ENCODE measurements at regions not wholly inside any gene's neighbourhood (a gene's known extent, or its start where the extent isn't known, plus 50 kb on each side); places are given as distances from the start of the nearest gene placed in this dataset.

- no peaks in the 10 kb centered on the region for H3K9me3 ChIP-seq (ENCODE audit: low read length)
- POLR2A ChIA-PET = no interaction called here
- no peak for DNase-seq (ENCODE audit: low spot score)
- H3K4me3 ChIP-seq (ENCODE audit: low read depth, low read length, poor library complexity, severe bottlenecking) = no peak overlapping the region
- CTCF ChIA-PET (ENCODE audit: unreplicated experiment) = no interaction called here
- H3K4me1 ChIP-seq (ENCODE audit: insufficient read depth, low read length, poor library complexity, severe bottlenecking) = no peaks in the 10 kb centered on the region
- no peak overlapping the region for H3K4me2 ChIP-seq (ENCODE audit: low read length)
- no TSS peak for BruUV-seq (replicated peaks)
- no peak overlapping the region for H2AFZ ChIP-seq (ENCODE audit: low read length)
- no peak for TF ChIP-seq CTCF (conservative IDR thresholded peaks at IDR 0.05; ENCODE audit: low read length)
- TF ChIP-seq EZH2phosphoT487 (IDR thresholded peaks at IDR 0.05; ENCODE audit: borderline replicate concordance, low read depth, low read length) = no peak
- no peaks in the 10 kb centered on the region for H3K9me2 ChIP-seq (ENCODE audit: insufficient read depth, low read length)
- intact Hi-C loops (cut with micrococcal nuclease; ENCODE audit: unreplicated experiment) = no loop called here
- no peaks in the 10 kb centered on the region for H4K20me1 ChIP-seq (ENCODE audit: insufficient read depth, low read length)
- H3K36me3 ChIP-seq (ENCODE audit: insufficient read depth, low read length) = no peaks in the 10 kb centered on the region
- no peak overlapping the region for H3K27ac ChIP-seq (ENCODE audit: low read depth, low read length, poor library complexity, severe bottlenecking)
- H3K79me2 ChIP-seq (ENCODE audit: insufficient read depth, low read depth, low read length) = no peaks in the 10 kb centered on the region
Measured at GRCh38 chr10:125535559-125535958, 147.4 kb downstream of the TEX36 start.

GRCh38 chr10:125534515-125534914 is 148.4 kb downstream of the TEX36 start:
- Histone ChIP-seq H3K4me2 (ENCODE audit: low read length) (no peak overlapping the region), H3K9me2 (ENCODE audit: insufficient read depth, low read length) (no peaks in the 10 kb centered on the region), H3K4me1 (ENCODE audit: insufficient read depth, low read length, poor library complexity, severe bottlenecking) (no peaks in the 10 kb centered on the region), H3K9me3 (ENCODE audit: low read length) (no peaks in the 10 kb centered on the region), H3K4me3 (ENCODE audit: low read depth, low read length, poor library complexity, severe bottlenecking) (no peak overlapping the region), H3K36me3 (ENCODE audit: insufficient read depth, low read length) (no peaks in the 10 kb centered on the region), H2AFZ (ENCODE audit: low read length) (no peak overlapping the region), H4K20me1 (ENCODE audit: insufficient read depth, low read length) (no peaks in the 10 kb centered on the region), H3K27ac (ENCODE audit: low read depth, low read length, poor library complexity, severe bottlenecking) (no peak overlapping the region), H3K79me2 (ENCODE audit: insufficient read depth, low read depth, low read length) (no peaks in the 10 kb centered on the region)
- BruUV-seq (replicated peaks) = no TSS peak
- ChIA-PET POLR2A (interaction anchor here (0.6 kb wide), 1 partner anchor 33 kb away, joined by 3 read pairs; no protein-coding TSS in a partner anchor), CTCF (ENCODE audit: unreplicated experiment) (no interaction called here)
- DNase-seq (ENCODE audit: low spot score) = no peak
- TF ChIP-seq CTCF (conservative IDR thresholded peaks at IDR 0.05; ENCODE audit: low read length) (no peak), EZH2phosphoT487 (IDR thresholded peaks at IDR 0.05; ENCODE audit: borderline replicate concordance, low read depth, low read length) (no peak)
- intact Hi-C loops (cut with micrococcal nuclease; ENCODE audit: unreplicated experiment) = no loop called here

- POLR2A ChIA-PET = no interaction called here
- CTCF ChIA-PET (ENCODE audit: unreplicated experiment) = no interaction called here
Measured at GRCh38 chr10:125533866-125534265, 149.1 kb downstream of the TEX36 start.

More at GRCh38 chr10:125533866-125534265, 149.1 kb downstream of the TEX36 start:
- H3K36me3 ChIP-seq (ENCODE audit: insufficient read depth, low read length) = no peaks in the 10 kb centered on the region
- no peak overlapping the region for H2AFZ ChIP-seq (ENCODE audit: low read length)
- H3K4me2 ChIP-seq (ENCODE audit: low read length) = no peak overlapping the region
- no peak overlapping the region for H3K27ac ChIP-seq (ENCODE audit: low read depth, low read length, poor library complexity, severe bottlenecking)
- no peaks in the 10 kb centered on the region for H3K79me2 ChIP-seq (ENCODE audit: insufficient read depth, low read depth, low read length)
- intact Hi-C loops (cut with micrococcal nuclease; ENCODE audit: unreplicated experiment) = no loop called here
- no TSS peak for BruUV-seq (replicated peaks)
- H3K9me2 ChIP-seq (ENCODE audit: insufficient read depth, low read length) = no peaks in the 10 kb centered on the region
- no peaks in the 10 kb centered on the region for H3K9me3 ChIP-seq (ENCODE audit: low read length)
- no peaks in the 10 kb centered on the region for H4K20me1 ChIP-seq (ENCODE audit: insufficient read depth, low read length)
- TF ChIP-seq CTCF (conservative IDR thresholded peaks at IDR 0.05; ENCODE audit: low read length) (no peak), EZH2phosphoT487 (IDR thresholded peaks at IDR 0.05; ENCODE audit: borderline replicate concordance, low read depth, low read length) (no peak)
- no peaks in the 10 kb centered on the region for H3K4me1 ChIP-seq (ENCODE audit: insufficient read depth, low read length, poor library complexity, severe bottlenecking)
- no peak for DNase-seq (ENCODE audit: low spot score)
- H3K4me3 ChIP-seq (ENCODE audit: low read depth, low read length, poor library complexity, severe bottlenecking) = no peak overlapping the region

Measured in OCI-LY7 (cell line).